ENCODE measurements at regions not wholly inside any gene's neighbourhood (a gene's known extent, or its start where the extent isn't known, plus 50 kb on each side); places are given as distances from the start of the nearest gene placed in this dataset.

GRCh38 chr1:105641407-105641806 lies 1415.1 kb upstream of the PRMT6 start:
- Histone ChIP-seq H3K27me3 (no peaks in the 10 kb centered on the region), H3K4me3 (no peak overlapping the region), H3K27ac (no peak overlapping the region), H3K9me3 (no peaks in the 10 kb centered on the region), H3K4me1 (no peaks in the 10 kb centered on the region), H3K36me3 (no peaks in the 10 kb centered on the region)
- no peak for DNase-seq (ENCODE audit: extremely low spot score in 2 of 2)
- intact Hi-C loops (cut with DNase I) = no loop called here
- TF ChIP-seq CTCF (IDR thresholded peaks at IDR 0.05) (no peak), POLR2A (IDR thresholded peaks at IDR 0.05) (no peak), POLR2AphosphoS5 (IDR thresholded peaks at IDR 0.05; ENCODE audit: insufficient read depth in 1 of 2, low read depth in 1 of 2) (no peak)

GRCh38 chr1:105652109-105652508 lies 1404.4 kb upstream of the PRMT6 start:
- intact Hi-C loops (cut with DNase I) = no loop called here
- Histone ChIP-seq H3K27ac (no peak overlapping the region), H3K4me3 (no peak overlapping the region), H3K4me1 (no peaks in the 10 kb centered on the region), H3K9me3 (no peaks in the 10 kb centered on the region), H3K36me3 (no peaks in the 10 kb centered on the region), H3K27me3 (no peaks in the 10 kb centered on the region)
- TF ChIP-seq CTCF (IDR thresholded peaks at IDR 0.05) = no peak
- no peak for TF ChIP-seq POLR2A (IDR thresholded peaks at IDR 0.05)
- no peak for TF ChIP-seq POLR2AphosphoS5 (IDR thresholded peaks at IDR 0.05; ENCODE audit: insufficient read depth in 1 of 2, low read depth in 1 of 2)
- no peak for DNase-seq (ENCODE audit: extremely low spot score in 2 of 2)

GRCh38 chr1:105655032-105655431 lies 1401.4 kb upstream of the PRMT6 start:
- H3K9me3 ChIP-seq = no peaks in the 10 kb centered on the region
- no peak overlapping the region for H3K4me3 ChIP-seq
- H3K36me3 ChIP-seq = no peaks in the 10 kb centered on the region
- TF ChIP-seq POLR2AphosphoS5 (IDR thresholded peaks at IDR 0.05; ENCODE audit: insufficient read depth in 1 of 2, low read depth in 1 of 2) = no peak
- no peak for TF ChIP-seq CTCF (IDR thresholded peaks at IDR 0.05)
- no peak for TF ChIP-seq POLR2A (IDR thresholded peaks at IDR 0.05)
- H3K4me1 ChIP-seq = no peaks in the 10 kb centered on the region
- DNase-seq (ENCODE audit: extremely low spot score in 2 of 2) = no peak
- H3K27ac ChIP-seq = no peak overlapping the region
- intact Hi-C loops (cut with DNase I) = no loop called here
- no peaks in the 10 kb centered on the region for H3K27me3 ChIP-seq

GRCh38 chr1:105664495-105664894 lies 1392.0 kb upstream of the PRMT6 start:
- H3K27me3 ChIP-seq = no peaks in the 10 kb centered on the region
- H3K27ac ChIP-seq = no peak overlapping the region
- DNase-seq (ENCODE audit: extremely low spot score in 2 of 2) = no peak
- H3K9me3 ChIP-seq = no peaks in the 10 kb centered on the region
- no peaks in the 10 kb centered on the region for H3K36me3 ChIP-seq
- H3K4me1 ChIP-seq = no peaks in the 10 kb centered on the region
- no peak overlapping the region for H3K4me3 ChIP-seq
- intact Hi-C loops (cut with DNase I) = no loop called here
- no peak for TF ChIP-seq POLR2AphosphoS5 (IDR thresholded peaks at IDR 0.05; ENCODE audit: insufficient read depth in 1 of 2, low read depth in 1 of 2)
- TF ChIP-seq CTCF (IDR thresholded peaks at IDR 0.05) = no peak
- no peak for TF ChIP-seq POLR2A (IDR thresholded peaks at IDR 0.05)

- H3K36me3 ChIP-seq = no peaks in the 10 kb centered on the region
- intact Hi-C loops (cut with DNase I) = no loop called here
- TF ChIP-seq POLR2A (IDR thresholded peaks at IDR 0.05) (no peak), CTCF (IDR thresholded peaks at IDR 0.05) (no peak), POLR2AphosphoS5 (IDR thresholded peaks at IDR 0.05; ENCODE audit: insufficient read depth in 1 of 2, low read depth in 1 of 2) (no peak)
- no peak for DNase-seq (ENCODE audit: extremely low spot score in 2 of 2)
- H3K4me3 ChIP-seq = no peak overlapping the region
- no peak overlapping the region for H3K27ac ChIP-seq
- H3K9me3 ChIP-seq = no peaks in the 10 kb centered on the region
- no peaks in the 10 kb centered on the region for H3K4me1 ChIP-seq
- H3K27me3 ChIP-seq = no peaks in the 10 kb centered on the region
These were observed 1378.1 kb upstream of the PRMT6 start for GRCh38 chr1:105678334-105678733.
